Astrocyte of the cerebellum (primary cell): ENCODE measurements at regions not wholly inside any gene's neighbourhood (a gene's known extent, or its start where the extent isn't known, plus 50 kb on each side); places are given as distances from the start of the nearest gene placed in this dataset.
A peak's percentile ranks its signal among the peaks of the same experiment; 100 is the strongest.

Experiments used
- DNase-seq: peaks from one replicate; pipeline ENCODE4 v3.0.0-alpha.2; 2011; ENCODE audit warnings: low read depth
- H3K4me3 ChIP-seq: 2 replicates; pipeline ENCODE4 v1.5.1; 2011; ENCODE audit warnings: mild to moderate bottlenecking, low read depth, low read length, moderate library complexity
- CTCF ChIP-seq: IDR thresholded peaks from 2 replicates; pipeline ENCODE4 v1.5.1; 2012; ENCODE audit warnings: low read length, low read depth, moderate library complexity, mild to moderate bottlenecking; ENCODE audit errors: missing control alignments
- in situ Hi-C: cut with HindIII; loops from 2 replicates; pipeline ENCODE4 v1.10.0; 2017; ENCODE audit warnings: low sequenced_read_pairs

DNA sequence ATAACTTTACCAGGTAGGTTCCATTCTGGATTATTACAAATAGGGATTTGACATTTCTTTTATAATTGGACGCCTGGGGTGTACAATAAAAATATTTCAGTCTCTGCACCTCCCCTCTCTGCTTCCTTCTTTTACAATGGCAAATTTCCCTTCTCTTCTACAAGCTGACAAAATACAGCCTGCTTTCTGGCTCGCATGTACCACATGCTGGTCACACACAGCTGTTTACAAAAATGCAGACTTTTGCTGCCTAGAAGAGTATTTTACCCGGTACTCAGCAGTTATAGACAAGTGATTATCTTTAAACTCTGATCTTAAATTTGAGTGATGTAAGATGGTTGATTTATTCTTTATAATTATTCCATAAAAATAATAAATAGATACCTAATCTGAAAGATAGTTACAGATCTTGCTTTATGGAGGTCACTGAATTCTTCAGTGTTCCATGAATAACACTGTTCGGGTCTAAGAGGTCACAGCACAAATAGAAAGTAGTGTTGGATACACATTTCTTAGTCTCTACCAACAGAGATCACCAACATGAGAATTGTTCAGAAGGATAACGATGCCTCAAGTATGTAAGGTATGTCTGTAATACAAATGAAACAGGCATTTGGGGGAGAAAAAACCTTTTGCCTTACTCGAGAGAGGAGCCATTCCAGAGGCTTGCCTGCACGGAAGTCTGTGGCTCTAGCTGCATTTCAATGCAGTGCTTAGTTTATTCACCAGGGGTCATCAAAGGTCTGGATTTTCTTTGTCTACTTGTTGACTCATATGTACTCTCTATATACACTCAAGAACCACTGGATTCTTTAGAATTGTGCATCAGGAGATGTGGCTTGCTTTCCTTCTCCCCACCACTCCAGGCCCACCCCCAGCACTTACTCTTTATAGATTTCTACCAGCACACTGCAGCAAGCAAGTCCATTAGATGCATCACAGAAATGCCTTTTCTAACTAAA is 206.6 kb upstream of the RFX3 start:
- DNase-seq: peak; percentile 91
- TF ChIP-seq CTCF: peak; percentile 60
- in situ Hi-C loops: no loop called here
- no peak overlapping the region for H3K4me3 ChIP-seq

GRCh38 chr9:3730511-3730922 is 204.7 kb upstream of the RFX3 start:
- no peak overlapping the region for H3K4me3 ChIP-seq
- no peak for TF ChIP-seq CTCF
- DNase-seq: no peak
- in situ Hi-C loops: no loop called here

DNA sequence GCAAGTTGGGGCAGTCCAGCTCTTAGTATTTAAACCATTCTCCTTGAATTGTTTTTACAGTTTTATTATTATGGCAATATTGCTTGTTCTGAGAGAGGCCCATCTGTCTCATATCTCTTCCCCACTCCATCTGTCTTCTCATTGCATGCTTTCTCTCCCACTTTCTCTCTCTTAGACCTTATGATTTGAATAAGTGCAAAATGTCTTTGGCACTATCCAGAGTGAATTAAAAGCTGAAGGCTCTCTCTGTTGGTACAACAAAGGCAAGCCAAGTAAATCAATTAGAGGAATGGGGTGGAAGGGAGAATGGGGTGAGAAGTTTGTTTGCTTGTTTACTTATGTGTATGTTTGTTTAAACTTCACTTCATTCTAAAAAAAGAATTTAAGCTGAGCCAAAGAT is 195.3 kb upstream of the RFX3 start:
- no peak for TF ChIP-seq CTCF
- H3K4me3 ChIP-seq: no peak overlapping the region
- in situ Hi-C loops: no loop called here
- no peak for DNase-seq

DNA sequence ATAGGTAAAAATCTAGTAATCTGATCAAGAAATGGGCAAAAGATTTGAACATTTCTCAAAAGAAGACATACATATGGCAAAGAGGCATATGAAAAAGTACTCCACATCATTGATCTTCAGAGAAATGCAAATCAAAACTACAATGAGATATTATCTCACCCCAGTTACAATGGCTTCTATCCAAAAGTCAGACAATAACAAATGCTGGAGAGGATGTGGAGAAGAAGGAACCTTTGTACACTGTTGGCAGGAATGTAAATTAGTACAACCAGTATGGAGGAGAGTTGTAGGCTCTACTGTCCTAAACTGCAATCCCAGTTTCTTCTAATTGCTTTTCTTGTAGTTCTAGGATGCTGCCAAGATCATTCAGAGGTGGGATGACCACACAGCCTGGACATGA is 193.5 kb upstream of the RFX3 start:
- in situ Hi-C loops: no loop called here
- no peak overlapping the region for H3K4me3 ChIP-seq
- TF ChIP-seq CTCF: no peak
- no peak for DNase-seq

GRCh38 chr9:3716415-3716814 is 190.6 kb upstream of the RFX3 start:
- in situ Hi-C loops: no loop called here
- H3K4me3 ChIP-seq: no peak overlapping the region
- TF ChIP-seq CTCF: no peak
- no peak for DNase-seq

- TF ChIP-seq CTCF: no peak
- no peak overlapping the region for H3K4me3 ChIP-seq
- DNase-seq: peak; percentile 49
- in situ Hi-C loops: no loop called here
These were observed 182.9 kb upstream of the RFX3 start for GRCh38 chr9:3708751-3709150.
